UCSD-AML1 (cell line): ENCODE measurements at regions not wholly inside any gene's neighbourhood (a gene's known extent, or its start where the extent isn't known, plus 50 kb on each side); places are given as distances from the start of the nearest gene placed in this dataset.

Source experiments
- DNase-seq: peaks from one replicate; lab custom pipeline; 2025; ENCODE audit not compliant: unreplicated experiment; lab: John Stamatoyannopoulos, UW

GRCh38 chr2:150569761-150570160 is 82.3 kb upstream of the RND3 start:
- DNase-seq = no peak

GRCh38 chr2:150567771-150568301 is 80.4 kb upstream of the RND3 start:
- no peak for DNase-seq

GRCh38 chr2:150566289-150566688 is 78.8 kb upstream of the RND3 start:
- DNase-seq = no peak

GRCh38 chr2:150561076-150561475 is 73.6 kb upstream of the RND3 start:
- no peak for DNase-seq

- DNase-seq = no peak
Measured at GRCh38 chr2:150557020-150557600, 69.6 kb upstream of the RND3 start.

GRCh38 chr2:150555611-150556356 is 68.3 kb upstream of the RND3 start:
- no peak for DNase-seq

GRCh38 chr2:150554046-150554445 is 66.6 kb upstream of the RND3 start:
- DNase-seq = no peak

- DNase-seq = no peak
Measured at GRCh38 chr2:150552041-150552820, 64.8 kb upstream of the RND3 start.

GRCh38 chr2:150549381-150549780 is 61.9 kb upstream of the RND3 start:
- no peak for DNase-seq

- no peak for DNase-seq
Measured at GRCh38 chr2:150548527-150548926, 61.1 kb upstream of the RND3 start.

- no peak for DNase-seq
Measured at GRCh38 chr2:150545916-150546315, 58.4 kb upstream of the RND3 start.

GRCh38 chr2:150544731-150545130 is 57.3 kb upstream of the RND3 start:
- no peak for DNase-seq

GRCh38 chr2:150542692-150543091 is 55.2 kb upstream of the RND3 start:
- DNase-seq = no peak

- DNase-seq = no peak
Measured at GRCh38 chr2:150542172-150542571, 54.7 kb upstream of the RND3 start.

GRCh38 chr2:150538651-150539201 is 51.3 kb upstream of the RND3 start:
- DNase-seq = no peak
